ENCODE measurements at regions not wholly inside any gene's neighbourhood (a gene's known extent, or its start where the extent isn't known, plus 50 kb on each side); places are given as distances from the start of the nearest gene placed in this dataset.
"Not testable (repeated sequence)": the region's sequence is repeated elsewhere in the genome, so short reads cannot be mapped to it uniquely, and the experiment has no call there.

DNA sequence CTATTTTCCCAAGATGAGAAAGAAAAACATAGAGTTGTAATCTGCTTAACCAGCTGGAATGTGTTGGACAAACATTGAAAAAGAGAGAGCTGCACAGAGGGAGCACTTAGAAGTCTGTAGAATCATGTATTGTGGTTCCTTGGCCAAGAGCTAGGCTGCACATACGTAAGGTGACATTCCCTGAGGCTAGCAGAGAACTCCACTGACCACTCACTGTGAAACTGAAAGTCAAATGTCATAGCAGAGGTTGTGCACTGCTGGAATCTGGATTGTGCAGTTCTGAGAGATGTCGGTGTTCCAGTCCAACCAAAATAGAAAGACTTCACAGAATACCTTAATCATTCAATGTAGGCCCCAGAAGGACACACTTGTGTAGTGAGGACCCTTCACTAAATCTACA lies 772.8 kb upstream of the RAG2 start:
- no peak for DNase-seq

DNA sequence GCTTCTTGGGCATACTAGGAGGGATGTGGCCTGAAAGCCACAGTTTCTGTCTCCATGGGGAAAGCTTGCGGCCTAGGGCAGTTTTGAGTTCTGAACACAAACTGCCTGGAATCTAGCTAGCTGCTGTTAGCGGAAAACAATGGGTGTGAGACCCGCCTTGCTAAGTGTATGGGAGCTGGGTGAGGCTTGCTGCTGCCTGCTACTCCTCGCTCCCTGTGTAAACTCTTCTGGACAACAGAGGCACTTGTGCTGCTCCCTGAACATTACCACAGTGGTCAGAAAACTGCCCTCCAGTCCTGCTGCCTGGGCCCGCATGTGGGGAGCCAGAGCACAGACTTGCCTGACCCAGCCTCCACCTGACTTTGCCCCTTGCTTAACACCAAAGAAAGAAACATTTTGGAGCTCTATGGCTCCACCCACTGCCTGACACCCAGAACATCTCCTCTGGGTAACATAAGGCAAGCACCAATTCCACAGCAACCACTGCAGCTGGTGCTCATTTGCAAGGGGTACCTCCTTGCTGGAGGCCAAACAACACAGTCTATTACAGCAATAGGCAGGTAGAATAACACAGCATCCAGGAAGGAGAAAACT lies 766.3 kb upstream of the RAG2 start:
- DNase-seq = no peak

DNA sequence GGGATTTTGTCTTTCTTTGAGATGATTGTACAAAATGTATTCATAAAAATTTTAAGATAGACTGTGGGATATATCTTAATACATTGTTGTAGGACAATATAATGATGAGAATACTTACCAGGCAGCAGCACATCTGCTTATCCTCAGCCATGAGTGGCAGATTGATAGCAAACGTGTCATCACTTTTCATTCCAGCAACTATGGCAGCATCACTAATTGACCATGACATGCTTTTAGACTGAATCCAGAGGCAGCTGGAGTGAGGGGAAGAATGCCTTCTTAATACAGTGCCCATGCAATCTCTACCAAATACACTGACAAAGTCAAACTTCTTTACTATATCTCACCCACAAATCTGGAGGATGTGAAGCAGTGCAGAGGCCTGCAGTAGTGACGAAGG lies 755.2 kb upstream of the RAG2 start:
- no peak for DNase-seq

DNA sequence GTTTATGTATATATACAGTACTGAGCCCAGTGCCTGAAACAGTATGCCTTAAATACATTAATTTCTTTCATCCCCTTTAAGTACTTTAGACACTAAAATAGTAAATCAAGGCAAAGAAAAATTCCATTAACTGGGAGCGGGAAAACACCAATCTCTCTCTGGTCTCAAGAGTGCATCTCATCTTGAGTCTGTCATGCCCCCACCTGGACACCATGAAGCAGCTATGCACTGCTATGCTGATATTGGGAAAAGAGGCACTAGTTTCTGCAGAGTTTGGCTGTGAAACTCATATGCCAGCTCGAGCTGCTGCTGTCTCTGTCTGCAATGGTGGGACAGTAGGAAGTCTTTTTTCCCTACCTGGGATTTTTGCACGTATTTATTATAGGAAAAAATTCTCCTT lies 754.4 kb upstream of the RAG2 start:
- DNase-seq = no peak

DNA sequence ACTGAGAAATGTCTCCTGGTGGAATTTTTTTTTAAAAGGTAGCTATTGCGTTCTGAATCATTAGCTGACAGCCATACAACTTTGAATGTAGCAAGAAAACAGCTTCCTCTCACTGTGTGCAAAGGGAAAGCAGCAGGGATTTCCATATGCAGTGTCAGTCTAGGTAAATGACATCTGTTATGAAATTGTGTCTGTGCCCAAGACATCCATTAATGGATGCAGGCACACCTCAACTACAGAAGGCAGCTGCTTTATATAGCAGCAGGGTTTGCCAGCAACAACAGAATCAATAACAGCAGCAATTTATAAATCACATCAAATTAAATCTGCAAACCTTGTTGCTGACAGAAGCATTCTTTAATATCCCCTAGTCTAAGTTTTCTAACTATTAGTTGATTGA lies 745.3 kb upstream of the RAG2 start:
- DNase-seq = no peak

DNA sequence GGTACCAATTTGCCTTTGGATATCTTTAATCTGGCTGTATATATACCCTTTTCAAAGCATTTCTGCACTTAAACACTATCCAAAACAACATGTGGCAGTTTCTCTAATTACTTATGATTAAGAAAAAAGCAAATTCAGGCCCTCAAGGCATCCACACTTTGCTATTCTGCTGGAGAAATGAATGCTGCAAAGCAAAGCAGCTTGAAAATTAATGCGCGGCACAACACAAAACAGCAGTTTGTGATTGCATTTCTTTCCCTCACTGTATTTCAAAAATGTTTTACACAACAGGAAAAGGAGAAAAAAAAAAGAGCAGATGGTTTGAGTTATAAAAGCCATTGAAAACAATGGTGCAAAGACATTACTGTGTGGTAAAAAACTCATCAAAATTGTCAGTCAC lies 738.4 kb upstream of the RAG2 start:
- no peak for DNase-seq

DNA sequence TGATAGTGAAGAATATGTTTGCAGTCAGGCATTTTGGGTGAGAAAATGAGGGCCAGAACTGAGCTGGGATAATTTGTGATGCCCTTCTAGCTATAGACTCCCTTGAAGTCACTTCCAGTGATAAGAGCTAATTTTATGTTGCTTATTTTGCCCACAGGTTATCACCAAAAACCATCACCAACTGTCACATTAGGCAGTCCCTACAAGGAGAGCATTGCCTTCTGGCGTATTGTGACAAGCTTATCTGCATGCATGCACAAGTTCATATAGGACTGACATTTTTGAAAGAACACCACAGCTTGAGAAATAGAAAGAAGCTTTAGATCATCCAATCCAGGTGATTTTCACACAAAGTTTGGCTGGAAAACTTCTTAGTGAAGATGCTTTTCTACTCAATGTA lies 735.3 kb upstream of the RAG2 start:
- no peak for DNase-seq

DNA sequence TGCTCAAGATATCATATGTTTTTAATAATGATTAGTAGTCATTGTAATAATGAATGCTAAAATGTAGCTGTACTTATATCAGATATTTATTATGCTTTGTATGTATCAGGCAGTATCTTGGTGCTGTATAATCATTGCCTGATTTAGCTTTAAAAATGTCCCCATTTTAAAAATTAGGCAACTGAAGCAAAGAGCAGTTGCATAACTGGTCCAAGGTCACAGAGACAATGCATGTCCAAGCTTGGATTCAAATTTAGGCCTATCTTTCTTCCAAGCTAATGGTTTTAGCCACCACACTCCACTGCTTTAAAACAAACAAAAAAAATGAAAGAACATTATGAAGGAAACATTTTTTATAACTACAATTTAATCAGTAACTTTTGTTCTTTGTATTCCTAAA lies 725.8 kb upstream of the RAG2 start:
- DNase-seq = no peak

DNA sequence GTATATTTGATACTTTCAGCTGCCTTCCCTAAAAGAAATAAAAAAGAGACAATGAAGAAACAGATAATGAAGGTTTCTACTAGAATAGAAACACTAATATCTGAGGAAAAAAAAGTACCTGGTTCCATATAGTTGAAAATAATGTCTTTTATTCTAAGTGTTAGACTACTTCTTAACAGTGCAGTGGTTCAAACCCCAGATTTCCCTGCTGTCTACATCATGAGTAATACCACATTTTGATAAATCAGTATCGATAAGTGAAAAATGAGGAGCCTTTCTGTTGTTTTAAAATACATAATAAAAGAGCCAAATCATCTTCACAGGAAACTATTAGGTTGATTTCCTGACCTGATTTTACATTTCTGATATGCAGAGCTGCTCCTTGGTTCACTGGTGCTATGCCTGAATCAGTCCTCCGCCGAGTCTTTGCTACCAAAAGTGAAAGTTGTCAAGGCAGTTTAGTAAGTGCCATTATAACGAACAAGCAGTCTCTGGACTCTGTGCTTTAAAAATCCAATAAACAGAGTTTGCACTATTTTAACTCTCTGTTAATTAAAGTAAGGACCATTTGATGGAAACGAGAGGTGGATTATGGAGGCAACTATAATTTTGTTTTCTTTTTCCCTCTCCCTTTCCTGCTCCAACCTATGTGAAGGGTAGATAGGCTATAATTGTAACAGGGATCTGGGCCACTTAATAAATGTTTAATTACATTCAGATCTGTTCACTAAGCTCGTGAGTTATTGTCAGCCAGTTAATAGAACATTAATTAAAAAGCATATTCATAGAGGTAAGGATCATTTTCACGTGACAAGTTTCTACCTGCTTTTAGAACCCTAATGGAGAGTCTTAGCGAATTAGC lies 724.5 kb upstream of the RAG2 start:
- DNase-seq = no peak

DNA sequence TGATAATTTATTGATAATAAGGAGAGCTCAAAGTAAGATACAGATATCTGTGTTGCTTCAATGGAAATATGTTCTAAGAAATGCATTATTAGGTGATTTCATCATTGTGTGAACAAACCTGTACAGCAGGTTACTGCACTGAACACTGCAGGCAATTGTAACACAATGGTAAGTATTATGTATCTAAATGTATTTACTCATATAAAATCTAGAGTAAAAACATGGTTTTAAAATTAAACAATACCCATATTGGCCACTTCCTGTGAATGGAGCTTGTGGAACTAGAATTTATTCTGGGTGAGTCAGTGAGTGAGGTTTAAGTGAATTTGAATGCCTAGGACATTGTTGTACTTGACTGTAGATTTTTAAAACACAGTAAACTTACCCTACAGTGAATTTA lies 722.9 kb upstream of the RAG2 start:
- no peak for DNase-seq

DNA sequence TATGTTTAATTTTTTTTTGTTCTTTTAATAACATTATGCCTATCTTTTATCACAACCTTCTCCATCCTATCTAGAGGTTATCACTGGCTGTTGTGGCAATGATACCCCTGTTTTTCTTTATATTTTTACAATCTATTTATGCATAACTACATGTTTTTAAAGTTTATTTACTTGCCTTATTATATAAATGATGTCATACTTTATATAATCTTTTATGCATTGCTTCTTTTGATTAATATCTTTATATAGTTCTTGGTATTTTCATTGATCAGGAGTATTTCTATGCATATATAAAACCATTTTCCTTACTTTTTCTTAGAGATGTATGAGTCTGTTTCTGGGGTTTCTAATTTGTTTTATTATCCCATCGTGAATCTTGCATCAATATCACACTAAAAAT lies 719.8 kb upstream of the RAG2 start:
- no peak for DNase-seq

DNA sequence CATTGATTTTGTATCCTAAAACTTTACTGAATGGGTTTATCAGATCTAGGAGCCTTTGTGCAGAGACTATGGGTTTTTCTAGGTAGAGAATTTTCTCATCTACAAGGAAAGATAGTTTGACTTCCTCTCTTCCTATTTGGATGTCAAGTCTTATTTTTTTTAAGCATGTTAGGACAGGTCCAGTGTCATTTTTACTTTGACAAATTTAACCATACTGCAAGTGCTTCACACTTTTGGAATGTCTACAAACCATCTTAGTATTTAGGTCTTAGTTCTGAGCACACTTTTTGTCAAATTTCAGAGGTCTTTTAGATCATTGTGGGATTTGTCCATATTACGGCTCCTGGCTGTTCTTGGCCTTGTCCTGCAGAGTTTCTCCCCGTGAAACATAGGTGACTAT lies 715.2 kb upstream of the RAG2 start:
- no peak for DNase-seq

DNA sequence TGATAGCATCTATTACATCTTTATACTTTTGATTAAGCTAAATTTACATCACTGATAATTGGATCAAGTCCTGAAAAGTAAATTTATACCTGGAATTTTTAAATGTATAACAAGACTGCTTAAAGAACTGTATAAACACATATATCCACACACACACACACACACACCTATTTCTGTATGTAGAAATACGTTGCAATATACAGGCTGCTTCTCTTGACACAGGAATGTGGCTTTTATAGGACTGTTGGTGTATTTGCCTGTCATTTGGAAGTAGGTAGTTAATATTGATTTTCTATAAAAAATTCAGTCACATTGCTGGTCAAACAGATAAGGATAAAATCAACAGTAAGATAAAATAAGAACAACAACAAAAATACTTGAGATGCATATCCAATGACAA lies 708.5 kb upstream of the RAG2 start:
- no peak for DNase-seq

DNA sequence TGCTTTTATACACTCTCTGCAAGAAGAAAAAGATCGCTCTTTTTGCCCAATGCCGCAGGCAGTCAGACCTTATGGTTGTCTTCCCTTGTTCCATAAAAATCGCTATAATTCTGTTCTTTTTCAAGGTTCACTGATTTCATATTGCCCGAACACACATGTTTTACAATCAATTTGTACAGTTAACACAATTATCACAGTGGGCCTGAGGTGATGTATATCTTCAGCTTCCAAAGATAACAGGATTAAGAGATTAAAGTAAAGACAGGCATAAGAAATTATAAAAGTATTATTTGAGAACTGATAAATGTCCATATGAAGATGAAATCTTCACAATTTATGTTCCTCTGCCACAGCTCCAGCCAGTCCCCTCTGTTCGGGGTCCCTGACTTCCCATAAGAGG lies 703.4 kb upstream of the RAG2 start:
- DNase-seq = not testable (repeated sequence)

DNA sequence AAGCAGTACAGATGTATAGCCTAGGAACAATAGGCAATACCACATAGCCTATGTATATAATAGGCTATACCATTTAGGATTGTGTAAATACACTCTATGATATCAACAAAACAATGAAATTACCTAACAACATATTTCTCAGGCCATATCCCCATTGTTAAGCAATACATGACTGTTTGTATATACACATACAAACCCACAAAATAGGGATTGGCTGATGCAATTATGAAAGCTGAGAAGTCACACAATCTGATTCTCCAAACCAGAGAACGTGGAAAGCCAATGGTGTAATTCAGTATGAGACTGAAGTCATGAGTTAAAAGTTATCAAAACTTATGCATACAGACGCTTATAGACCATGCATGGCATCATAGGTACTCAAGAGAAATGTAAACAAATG lies 700.1 kb upstream of the RAG2 start:
- DNase-seq = no peak

DNA sequence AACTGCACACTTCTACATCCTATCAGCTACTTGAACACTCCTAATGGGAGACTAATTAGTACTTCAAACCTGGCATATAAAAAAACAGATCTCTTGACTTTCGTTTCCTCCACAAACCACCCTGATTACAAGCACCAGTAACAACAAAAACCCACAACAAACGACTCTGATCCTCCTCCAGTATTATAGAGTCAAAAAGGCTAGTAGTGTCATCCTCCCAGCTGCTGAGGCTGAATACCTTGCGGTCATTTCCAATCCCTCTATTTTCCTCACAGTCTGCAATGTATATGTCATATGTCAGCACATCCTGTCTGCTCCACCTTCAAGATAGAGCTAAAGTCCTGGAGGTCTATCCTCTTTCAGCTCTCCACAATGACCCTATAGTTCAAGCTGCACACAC lies 688.9 kb upstream of the RAG2 start:
- DNase-seq = no peak

DNA sequence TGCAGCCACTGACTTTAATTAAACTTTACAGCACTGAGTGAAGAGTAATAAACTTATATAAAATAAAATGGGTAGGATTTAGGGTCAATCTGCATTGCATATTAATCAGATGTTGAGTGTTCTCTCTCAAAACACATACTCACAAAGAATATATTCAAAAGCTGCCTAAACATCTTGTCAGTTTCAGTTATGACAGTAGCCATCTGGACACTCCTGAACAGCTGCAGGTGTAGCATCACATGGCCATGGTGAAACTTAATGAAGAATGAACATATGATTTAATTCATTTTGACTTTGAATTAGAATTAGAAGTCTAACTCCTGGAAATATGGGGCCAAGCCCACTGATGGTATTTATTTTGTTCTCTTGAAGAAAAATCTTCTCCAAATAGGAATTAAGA lies 684.3 kb upstream of the RAG2 start:
- DNase-seq = no peak

DNA sequence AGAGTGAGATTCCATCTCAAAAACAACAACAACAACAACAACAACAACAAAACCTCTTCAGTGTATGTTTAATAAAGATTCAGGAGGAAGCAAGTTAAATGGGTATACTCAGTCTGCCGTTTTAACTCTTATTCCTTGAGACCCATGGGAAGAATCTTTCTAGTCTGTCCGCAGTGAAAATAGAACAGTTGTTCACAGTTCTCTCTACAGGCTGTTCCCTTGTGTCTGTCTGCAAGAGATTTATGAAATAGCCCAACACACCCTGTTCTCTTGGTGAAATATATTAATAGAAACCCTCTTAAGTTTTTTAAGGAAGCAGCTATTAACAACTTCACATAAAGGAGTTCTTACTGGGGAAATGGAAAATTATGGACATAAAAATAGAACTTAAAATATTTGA lies 682.2 kb upstream of the RAG2 start:
- no peak for DNase-seq

DNA sequence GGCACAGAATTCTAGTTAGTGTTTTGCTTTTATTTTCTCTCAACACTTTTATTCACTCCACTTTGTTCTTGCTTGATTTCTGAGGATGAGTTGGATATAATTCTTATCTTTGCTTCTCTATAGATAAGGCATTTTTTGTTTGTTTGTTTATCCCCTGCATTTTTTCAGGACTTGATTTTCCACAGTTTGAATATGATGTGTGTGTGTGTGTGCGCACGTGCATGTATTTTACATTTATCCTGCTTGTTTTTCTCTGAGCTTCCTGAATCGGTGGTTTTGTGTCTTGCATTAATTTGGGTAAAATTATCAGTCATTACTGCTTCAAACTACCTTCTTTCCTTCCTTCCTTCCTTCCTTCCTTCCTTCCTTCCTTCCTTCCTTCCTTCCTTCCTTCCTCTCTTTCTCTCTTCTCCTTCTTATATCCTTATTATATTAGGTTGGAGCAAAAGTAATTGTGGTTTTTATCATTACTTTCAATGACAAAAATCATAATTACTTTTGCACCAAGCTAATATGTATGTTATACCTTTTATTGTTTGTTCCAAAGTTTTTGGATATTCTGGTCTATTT lies 679.9 kb upstream of the RAG2 start:
- no peak for DNase-seq

DNA sequence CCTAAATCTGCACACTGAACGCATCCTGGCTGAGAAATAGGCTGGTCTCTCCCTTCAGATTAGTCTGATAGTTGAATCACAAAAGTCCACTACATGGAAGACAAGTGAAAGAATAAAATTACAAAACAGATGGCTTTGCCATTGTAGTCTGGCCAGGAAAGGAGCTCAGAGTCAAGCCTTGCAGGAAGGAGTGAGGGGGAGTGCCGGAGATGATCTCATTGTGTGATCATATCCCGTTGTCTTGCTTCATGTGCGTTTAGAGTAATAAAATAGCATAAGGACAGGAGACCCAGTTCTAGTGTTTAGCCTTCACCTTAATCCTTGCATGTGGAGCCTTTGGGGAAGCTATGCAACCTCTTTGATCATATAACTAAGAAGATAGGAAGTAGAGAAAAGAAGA lies 666.7 kb upstream of the RAG2 start:
- DNase-seq = no peak

DNA sequence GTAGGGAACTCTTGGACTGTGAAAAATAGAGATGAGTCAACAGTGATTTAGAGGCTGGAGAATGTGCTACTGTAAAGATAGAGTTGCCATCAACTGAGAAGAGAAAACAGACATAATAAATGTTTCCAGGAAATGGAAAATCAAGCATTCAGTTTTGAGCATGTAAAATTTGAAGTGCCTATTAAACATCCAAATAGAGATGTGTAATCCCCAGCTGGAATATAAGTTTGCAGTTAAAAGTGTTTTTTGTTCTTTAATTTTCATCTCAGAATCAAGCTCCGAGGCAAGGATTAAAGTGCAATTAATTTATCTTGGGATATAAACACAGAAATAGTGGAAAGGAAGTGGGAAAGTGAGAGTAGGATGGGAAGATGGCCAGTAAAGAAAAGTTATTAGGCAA lies 666.0 kb upstream of the RAG2 start:
- DNase-seq = no peak

DNA sequence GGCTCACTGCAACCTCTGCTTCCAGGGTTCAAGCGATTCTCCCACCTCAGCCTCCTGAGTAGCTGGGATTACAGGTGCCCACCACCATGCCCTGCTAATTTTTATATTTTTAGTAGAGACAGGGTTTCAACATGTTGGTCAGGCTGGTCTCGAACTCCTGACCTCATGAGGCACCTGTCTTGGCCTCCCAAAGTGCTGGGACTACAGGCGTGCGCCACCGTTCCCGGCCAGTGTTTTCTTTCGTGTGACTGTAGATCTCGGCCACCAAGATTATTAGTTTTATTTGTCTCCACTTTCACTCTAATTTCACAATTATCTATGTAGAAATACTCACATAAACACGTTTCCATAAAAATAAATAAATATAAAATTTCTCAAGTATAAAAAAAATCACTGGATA lies 665.4 kb upstream of the RAG2 start:
- DNase-seq = not testable (repeated sequence)

DNA sequence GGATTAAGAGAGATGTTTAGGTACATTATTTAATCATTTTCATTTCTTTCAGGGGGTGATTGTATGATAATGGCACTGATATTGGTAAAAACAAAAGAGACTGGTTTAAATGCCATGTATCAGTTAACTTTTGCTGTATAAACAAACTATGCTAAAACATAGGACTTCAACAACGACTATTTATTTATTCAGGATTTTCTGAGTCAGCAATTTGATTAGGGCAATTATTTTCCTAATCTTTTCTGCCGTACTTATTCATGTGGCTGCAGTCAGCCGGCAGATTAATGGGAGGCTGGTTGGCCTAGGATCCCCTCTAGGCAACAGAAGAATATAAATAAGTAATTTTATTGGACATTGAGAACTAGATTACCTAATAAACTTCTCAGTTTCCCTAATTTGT lies 661.7 kb upstream of the RAG2 start:
- DNase-seq = no peak

DNA sequence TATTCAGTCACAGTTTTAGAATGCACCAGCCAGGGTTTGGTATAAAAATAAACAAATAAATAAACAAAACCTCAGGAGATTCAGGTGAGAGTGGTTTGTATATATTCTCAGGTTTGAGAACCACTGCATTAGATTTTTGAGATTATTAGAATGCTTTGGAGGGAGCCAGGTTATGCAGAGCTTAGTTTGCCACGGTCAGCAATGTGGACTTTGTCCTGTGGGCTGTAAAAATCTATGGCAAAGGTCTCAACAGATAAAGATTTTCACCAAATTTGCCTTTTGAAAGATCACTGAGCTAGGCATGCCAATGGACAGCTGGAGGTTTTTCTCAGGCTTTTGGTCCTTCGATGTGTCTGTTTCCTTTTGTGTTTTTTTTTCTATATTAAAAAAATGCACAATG lies 650.1 kb upstream of the RAG2 start:
- no peak for DNase-seq

DNA sequence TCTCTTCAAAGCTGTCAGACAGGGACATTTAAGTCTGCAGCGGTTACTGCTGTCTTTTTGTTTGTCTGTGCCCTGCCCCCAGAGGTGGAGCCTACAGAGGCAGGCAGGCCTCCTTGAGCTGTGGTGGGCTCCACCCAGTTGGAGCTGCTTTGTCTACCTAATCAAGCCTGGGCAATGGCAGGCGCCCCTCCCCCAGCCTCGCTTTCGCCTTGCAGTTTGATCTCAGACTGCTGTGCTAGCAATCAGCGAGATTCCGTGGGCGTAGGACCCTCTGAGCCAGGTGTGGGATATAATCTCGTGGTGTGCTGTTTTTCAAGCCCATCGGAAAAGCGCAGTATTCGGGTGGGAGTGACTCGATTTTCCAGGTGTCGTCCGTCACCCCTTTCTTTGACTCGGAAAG lies 648.1 kb upstream of the RAG2 start:
- DNase-seq = not testable (repeated sequence)

Data from NCI-H526 treated with DMSO at 0.1 percent for 48 hours (cell line).